ENCODE measurements at regions not wholly inside any gene's neighbourhood (a gene's known extent, or its start where the extent isn't known, plus 50 kb on each side); places are given as distances from the start of the nearest gene placed in this dataset.

DNA sequence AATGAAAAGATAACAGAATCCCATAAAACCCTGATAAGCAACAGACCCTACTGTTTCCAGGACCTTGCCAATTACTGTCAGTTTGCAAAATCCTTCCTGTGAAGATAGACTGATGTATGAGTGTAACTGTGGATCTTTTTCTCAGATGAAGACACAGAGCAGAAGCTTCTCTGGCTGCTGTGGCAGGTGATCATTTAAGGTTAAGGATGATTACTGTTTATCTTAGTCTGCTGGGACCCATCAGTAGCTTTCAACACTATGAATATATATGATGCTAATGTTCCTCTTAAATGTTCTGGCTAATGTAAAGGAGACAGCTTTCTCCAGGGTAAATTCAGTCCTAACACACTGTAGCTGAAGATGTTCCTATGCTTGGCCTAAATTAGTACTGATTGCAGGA is 56.0 kb upstream of the CTTNBP2 start:
- no peak for DNase-seq (ENCODE audit: low read depth in 1 of 2, low spot score in 1 of 2)

DNA sequence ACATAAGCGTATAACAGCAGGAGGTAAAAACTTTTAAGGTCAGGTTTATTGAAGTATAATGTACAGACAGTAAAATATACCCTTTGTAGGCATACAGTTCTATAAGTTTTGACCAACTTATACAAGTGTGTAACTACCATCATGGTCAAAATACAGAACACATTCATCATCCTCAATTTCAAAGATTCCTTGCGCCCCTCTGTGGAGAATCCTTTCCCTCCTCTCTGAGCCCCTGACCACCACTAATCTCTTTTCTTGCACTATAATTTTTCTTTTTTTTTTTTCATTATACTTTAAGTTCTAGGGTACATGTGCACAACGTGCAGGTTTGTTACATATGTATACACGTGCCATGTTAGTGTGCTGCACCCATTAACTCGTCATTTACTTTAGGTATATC is 58.1 kb upstream of the CTTNBP2 start:
- no peak for DNase-seq (ENCODE audit: low read depth in 1 of 2, low spot score in 1 of 2)

DNA sequence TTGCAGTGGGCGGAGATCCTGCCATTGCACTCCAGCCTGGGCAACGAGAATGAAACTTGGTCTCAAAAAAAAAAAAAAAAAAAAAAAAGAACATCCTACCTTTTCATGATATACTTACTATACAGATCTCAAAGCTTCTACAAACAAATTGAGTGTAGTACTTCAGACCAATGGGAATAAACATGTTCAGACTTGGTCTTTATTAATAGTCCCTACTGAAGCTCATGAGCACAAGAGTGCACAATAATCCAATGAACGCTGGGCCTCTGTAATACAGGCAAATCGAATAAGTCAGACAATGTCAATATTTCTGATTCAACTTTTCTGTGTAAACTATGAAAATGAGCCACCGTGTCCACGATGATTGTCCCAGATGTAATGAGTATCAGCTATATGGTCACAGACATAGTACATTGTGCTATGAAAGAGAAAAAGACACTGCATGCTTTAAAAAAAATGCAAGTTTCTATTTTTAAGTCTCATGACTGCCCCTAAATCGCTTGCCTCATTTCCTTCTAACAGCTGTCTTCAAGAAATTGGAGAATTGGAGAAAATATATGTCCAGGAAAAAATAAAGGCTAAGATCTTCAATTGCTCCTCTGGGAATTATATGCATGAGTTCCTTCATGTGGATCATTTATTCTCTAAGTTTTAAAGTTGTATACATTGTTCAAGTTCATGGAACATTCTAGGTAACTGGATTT is 64.0 kb upstream of the CTTNBP2 start:
- DNase-seq (ENCODE audit: low read depth in 1 of 2, low spot score in 1 of 2) = no peak

DNA sequence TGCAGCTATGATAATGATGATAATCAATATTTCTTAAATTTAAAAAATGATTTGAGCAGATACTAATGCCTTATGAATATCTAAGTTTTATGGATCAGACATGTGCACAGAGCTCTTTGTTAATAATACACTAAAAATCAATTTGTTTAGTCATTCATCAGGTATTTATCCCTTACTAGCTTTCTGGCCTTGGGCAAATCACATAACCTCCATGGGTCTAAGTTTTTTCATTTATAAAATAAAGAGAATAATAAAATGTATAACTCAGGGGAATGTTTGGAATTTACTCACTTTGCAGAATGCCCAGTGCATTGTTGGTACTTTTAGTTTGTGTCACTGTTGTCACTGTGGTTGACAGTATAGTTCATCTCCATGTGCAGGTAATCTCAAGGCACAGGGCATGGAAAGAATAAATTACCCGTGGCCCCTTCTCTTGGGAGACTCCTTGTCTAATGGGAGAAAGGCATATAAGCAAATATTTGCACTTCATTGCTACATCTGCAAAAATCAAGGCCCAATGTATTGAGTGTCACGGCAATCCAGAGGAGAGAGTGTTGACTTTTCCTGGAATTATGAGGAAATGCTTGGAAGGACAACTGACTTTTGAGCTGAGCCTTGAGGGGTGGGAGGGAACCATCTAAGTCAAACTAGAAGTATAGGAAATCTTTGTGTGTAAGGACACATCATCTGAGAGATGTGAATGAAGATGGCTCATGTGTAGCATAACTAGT is 64.7 kb upstream of the CTTNBP2 start:
- DNase-seq (ENCODE audit: low read depth in 1 of 2, low spot score in 1 of 2) = no peak

DNA sequence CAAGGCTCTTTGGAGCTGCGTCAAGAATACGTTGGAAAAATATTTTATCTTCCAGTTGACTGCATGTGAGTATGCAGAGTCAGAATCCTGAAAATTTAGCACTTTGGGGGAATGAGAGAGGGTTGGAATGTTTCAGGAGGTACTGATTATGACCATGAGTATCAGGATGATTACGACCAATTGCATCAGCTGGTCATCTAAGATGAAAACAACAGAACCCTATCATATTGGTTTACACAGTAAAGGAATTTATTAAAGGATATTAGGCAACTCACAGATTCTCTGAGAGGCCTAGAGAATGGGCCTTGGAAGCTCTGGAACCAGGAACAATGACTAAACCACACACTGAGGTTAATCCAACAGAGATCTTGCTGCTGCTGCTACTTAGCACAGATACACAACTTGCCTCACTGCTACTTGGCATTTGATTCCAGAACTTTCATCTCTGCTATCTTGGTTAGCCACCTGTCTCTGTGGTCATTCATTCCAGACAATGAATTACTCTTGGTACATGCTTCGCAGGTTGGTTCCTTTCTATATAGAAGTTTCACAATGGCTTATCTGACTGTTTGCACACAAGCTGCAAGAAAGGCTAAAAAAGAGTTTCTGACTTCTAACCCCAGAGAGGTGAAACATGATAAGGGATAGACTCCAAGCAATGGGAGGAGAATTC is 68.0 kb upstream of the CTTNBP2 start:
- DNase-seq (ENCODE audit: low read depth in 1 of 2, low spot score in 1 of 2) = no peak

DNA sequence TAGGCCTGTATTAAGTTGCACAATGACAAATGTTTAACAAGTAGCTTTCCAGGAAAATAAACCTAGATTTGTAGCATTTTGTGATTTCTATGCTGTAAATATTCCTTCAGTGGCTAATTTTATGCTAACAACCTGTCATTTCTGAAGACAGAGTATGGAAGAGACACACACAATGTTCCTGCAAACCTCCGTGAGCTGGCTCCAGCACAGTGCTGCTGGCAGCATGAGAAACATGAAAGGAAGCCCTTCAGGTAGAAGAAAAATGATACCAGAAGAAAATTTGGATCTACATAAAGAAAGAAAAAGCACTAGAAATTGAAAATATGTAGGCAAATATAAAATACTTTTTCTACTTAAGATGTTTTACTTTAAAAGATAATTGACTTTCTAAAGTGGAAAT is 69.5 kb upstream of the CTTNBP2 start:
- DNase-seq (ENCODE audit: low read depth in 1 of 2, low spot score in 1 of 2) = no peak

DNA sequence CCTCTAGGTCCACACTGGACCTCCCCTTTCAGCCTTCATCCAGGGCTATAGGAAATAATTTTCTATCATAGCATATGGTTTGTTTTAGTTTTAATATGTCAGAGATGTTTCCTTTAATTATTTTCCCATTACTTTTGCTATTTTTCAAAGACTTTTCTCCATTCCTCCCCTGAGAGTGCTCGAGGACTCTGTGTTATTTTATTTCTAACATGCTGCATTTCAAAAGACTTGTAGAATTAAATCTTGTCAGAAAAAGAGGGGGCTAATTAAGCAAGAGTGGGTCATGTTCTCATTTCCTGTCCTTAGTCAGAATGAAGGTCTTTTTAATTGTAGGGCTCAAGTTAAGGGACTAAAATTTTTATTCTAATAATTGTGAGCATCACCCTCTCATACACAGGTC is 71.6 kb upstream of the CTTNBP2 start:
- DNase-seq (ENCODE audit: low read depth in 1 of 2, low spot score in 1 of 2) = no peak

DNA sequence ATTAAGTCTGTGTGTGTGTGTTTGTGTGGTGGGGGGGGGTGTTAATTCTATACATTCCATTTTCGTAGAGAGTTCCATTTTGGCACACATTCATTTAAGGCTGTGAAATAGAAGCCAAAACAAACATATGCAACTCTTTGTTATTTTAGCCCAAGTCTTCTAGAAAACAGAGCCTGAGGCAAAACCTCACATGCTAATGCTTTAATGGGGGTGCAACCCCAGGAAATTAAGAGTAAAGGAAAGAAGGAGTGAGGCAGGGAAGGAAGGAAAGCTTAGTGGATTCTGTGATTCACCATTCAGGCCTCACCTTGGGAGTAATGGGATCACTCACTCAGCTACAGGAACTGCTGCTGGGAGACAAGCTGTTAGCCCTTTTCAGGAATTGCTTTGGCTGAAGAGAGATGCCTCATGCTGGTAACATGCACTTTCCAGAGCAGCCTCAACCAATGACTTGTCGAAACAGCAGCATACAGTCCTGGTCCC is 73.0 kb upstream of the CTTNBP2 start:
- DNase-seq (ENCODE audit: low read depth in 1 of 2, low spot score in 1 of 2) = no peak

DNA sequence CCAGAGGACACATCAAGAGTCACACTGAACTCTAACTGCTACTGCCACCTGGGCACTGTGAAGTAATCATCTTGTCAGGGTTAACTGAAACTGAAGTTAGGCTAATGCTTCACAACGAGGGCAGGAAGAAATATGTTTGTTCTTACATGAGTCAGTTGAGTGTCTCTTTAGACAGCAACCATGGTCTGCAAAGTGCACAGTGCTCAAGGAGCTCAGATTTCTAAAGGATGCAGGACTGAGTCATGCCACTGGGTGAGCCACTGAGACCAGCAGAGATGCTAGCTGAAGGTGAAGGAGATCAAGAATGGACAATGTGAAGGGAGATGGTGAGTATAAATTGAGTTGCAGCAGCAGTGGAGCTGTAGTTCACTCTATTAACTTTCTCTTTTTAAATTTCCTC is 76.0 kb upstream of the CTTNBP2 start:
- no peak for DNase-seq (ENCODE audit: low read depth in 1 of 2, low spot score in 1 of 2)

DNA sequence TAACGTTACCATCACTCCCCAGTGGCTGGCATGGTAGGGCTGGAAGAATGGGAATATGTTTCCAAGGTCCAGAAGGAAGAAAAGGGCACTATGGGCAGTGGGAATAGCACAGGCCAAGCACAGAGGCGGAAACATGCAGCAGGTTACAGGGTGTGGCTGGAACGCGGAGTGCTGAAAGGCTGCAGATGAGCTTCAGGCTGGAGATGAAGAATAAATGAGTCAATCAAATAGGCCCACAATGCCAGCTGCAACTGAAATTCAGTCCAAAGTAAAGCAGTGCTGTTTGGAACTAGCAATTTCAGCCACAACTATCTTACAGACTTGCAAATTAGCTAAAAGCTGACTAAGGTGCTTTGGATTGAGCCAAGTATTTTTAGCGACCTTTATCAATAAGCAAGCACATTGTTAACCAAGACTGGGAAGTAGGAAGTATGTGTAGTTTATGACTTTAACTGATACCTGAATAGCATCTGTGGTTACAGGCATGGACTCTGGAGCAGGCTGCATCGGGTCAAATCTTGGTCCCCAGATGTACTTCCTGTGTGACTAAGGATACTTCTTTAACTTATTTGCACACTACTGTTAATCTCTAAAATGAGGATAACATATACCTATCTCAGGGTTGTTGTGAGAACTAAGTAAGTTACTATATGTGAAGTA is 77.5 kb upstream of the CTTNBP2 start:
- DNase-seq (ENCODE audit: low read depth in 1 of 2, low spot score in 1 of 2) = no peak

DNA sequence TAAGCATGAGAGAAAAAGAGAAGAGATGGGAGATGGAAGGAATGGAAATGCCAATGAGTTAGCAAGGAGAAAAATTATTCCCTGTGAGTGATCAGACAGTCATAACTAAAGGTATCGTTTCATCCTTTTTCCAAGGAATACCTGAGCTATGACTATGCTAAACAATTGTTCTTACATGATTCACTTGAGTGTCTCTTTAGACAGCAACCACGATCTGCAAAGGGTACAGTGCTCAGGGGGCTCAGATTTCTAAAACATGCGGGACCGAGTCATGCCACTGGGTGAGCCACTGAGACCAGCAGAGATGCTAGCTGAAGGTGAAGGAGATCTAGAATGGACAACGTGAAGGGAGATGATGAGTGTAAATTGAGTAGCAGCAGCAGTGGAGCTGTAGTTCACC is 78.0 kb upstream of the CTTNBP2 start:
- no peak for DNase-seq (ENCODE audit: low read depth in 1 of 2, low spot score in 1 of 2)

DNA sequence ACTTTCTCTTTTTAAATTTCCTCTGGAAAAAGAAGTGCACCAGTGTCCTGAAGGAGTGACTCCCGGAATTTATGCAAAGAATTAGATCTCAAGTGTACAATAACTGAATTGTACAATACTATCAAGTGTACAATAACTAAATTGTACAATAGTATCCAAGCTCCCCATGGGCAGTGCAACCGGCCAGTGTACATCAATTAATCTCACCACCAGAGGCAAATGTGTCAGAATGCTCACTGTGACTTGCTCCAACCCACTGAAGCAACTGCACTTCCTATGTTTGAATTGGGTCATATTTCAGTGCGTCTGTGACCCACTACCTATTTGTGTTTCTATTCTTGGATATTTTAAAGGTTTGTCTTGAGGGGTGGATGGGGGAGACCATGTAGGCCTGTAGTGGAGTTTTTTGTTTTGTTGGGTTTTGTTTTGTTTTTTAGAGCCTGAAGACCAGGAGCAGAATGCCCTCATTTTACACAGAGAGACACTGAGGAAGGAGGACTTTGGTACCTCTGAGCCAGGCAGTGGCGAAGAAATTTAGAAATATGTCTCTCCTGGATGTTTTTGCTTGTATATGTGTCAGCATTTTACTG is 78.5 kb upstream of the CTTNBP2 start:
- no peak for DNase-seq (ENCODE audit: low read depth in 1 of 2, low spot score in 1 of 2)

DNA sequence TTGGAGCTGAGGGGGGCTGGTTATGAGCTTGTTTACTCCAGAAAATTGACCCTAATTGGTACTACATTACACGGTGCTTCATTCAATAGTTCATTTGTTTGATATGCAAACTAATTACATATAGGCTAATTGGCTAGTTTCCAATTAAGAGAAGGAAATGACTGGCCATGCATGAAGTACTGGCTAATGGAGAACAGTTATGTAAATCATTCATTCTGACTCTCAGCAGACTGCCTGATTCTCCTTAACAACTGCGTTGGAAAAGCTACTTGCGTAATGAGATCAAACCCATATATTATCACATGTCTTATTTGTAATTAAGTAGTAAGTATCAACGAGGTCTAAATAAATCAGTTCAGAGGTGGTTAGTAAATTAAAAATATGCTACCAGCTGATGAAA is 81.8 kb upstream of the CTTNBP2 start:
- no peak for DNase-seq (ENCODE audit: low read depth in 1 of 2, low spot score in 1 of 2)

DNA sequence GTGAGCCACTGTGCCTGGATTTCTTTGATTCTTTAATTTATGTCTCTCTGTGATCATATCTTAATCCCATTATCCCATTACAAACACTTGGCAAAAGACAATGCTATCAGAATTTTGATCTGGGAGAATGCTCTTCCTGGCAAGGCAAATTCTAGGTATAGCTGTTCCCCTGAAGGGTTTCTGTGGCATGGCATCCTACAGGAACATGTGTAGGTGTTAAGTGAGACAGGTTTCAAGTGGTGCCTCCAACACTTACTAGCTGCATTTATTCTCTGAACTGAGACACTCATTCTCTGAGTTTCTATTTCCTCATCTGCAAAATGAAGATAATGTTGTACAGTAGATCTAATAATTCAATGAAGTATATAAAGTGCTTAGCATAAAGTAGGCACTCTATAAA is 87.1 kb upstream of the CTTNBP2 start:
- no peak for DNase-seq (ENCODE audit: low read depth in 1 of 2, low spot score in 1 of 2)

DNA sequence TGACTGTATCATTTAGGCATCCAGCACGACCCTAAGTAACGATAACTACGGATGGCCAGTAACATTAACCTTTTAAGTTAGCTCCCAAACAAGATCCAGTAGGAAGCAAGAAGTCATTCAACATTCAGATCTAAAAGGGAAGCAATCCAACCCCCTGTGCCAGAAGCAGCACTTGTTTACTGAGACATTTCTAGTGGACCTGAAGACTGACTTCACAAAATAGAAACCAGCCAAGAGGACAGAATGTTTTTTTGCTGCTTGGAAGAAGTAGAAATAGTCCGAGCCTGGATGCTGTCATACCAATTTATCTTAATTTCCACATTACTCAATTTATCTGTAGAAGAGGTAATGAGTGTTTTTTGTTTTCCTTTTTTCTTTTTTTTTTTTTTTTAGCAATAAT is 88.0 kb upstream of the CTTNBP2 start:
- no peak for DNase-seq (ENCODE audit: low read depth in 1 of 2, low spot score in 1 of 2)

DNA sequence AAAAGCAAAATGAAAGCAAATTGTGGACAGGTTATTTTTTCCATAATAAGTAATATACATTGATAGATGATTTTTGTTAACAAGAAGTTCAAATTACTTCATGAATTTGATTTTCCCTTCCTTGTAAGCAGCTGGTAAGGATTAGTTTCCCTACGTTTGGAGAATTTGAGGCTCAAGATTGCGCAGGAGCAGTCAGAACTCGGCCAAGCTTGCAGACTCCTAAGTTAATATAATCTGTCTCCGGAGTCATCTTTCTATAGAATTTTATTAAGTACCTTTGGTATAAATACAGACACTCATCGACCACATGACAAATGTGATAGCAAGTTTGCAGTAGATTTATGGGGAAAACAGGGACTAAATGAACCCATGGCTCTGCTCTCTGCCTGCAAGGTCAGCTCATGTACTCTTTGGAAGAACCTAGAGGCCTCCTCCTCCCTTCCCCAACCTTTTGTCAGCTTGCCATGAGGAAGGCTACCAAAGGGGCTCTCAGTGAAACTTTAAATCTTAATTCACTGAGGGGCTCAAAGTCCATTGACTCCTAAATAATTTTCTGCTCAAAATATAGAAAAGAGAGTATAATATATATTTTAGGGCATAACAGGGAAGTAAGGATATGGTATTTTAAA is 89.2 kb upstream of the CTTNBP2 start:
- DNase-seq (ENCODE audit: low read depth in 1 of 2, low spot score in 1 of 2) = no peak

DNA sequence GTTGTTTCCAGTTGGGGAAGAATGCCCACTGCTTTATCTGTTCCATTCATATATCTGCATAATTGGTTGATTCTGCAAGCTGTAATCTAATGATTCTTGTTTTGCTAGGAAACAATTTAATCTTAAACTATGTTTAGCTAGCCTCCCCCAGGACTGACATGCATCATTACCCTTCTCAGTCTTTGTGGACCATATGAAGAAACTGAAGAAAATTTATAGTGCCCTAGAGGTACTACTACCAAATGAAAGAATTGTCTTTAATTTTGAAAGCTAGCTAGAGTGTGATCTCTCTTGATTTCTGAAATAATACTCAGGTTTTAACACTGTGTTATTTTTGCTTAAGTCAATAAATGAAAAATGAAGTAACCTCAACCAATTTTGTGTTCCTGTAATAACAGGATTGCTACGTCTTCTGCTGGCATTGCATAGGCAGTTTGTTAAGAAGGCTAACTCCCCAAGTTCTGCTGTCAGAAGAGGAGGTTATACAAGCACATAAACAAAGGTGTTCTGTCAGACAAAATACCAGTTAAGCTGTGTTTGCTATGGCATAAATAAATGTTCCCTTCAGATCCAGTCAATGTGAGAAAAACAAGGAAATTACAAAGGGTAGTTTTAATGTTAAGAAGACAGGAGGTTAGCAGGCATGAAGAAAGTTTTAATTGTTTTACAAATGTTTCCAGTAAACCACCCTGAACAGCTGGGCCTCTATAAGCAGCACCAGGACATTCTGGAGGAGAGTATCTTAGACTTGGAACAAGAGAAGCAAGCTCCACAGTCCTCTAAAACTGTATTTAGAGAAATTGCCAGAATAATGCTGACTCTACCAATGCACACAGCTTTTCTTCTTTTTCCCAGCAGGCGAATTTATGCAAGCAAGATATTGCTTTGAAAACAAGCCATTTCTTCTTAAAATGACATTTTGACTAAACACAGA is 90.3 kb upstream of the CTTNBP2 start:
- DNase-seq (ENCODE audit: low read depth in 1 of 2, low spot score in 1 of 2) = no peak

DNA sequence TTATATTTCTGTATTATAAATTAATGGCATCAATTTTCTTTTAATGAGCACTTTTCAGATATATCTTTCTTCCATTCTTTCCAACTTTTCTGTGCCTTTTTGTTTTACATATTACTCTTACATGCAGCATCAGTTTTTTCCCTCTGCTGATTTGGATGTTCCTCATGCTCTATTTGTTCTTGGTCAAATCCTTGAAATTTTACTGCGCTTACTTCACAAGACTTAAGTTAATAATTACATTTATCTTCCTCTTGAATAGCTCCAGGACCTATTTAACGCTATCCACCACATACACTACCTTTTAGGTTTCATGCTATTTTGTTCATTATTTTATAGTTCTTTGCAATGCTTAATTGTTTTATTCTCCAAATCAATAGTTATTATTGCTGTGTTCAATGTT is 97.6 kb upstream of the CTTNBP2 start:
- no peak for DNase-seq (ENCODE audit: low read depth in 1 of 2, low spot score in 1 of 2)

DNA sequence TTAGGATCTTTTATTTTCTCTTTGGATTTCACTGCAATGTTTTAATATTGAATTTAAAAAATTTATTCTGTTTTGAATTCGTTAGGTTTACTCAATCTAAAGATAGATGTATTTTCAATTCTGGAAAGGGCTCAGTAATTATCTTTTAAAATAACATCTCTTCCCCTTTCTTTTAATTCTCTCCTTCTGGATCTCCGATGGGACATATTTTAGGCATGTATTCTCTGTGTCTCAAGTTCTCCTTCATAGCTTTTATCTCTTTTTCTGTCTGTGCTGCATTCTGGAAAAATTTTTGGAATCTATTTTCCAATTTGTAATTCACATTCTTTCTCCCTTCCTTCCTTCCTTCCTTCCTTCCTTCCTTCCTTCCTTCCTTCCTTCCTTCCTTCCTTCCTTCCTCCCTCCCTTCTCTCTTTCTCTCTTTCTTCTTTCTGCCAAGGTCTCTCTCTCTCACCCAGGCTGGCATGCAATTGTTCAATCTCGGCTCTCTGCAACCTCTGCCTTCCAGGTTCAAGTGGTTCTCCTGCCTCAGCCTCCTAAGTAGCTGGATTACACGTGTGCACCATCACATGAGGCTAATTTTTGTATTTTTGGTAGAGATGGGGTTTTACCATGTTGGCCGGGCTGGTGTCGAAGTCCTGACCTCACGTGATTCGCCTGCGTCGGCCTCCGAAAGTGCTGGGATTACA is 98.5 kb upstream of the CTTNBP2 start:
- no peak for DNase-seq (ENCODE audit: low read depth in 1 of 2, low spot score in 1 of 2)
